HG02571 (cell line): ENCODE measurements at regions not wholly inside any gene's neighbourhood (a gene's known extent, or its start where the extent isn't known, plus 50 kb on each side); places are given as distances from the start of the nearest gene placed in this dataset.
"Not testable (repeated sequence)": the region's sequence is repeated elsewhere in the genome, so short reads cannot be mapped to it uniquely, and the experiment has no call there.

Experiments
- ATAC-seq: cut with Tn5 transposase; IDR thresholded peaks from one replicate; pipeline ENCODE4 v1.9.1; 2021; ENCODE audit warnings: mild to moderate bottlenecking, moderate library complexity; ENCODE audit not compliant: unreplicated experiment

GRCh38 chr3:152148579-152148978 lies 120.2 kb upstream of the MBNL1 start:
- ATAC-seq = no peak

GRCh38 chr3:152149832-152150231 lies 118.9 kb upstream of the MBNL1 start:
- ATAC-seq = no peak

- no peak for ATAC-seq
These were observed 117.4 kb upstream of the MBNL1 start for GRCh38 chr3:152151216-152151876.

- ATAC-seq = not testable (repeated sequence)
These were observed 116.6 kb upstream of the MBNL1 start for GRCh38 chr3:152151877-152152765.

- ATAC-seq = not testable (repeated sequence)
These were observed 115.6 kb upstream of the MBNL1 start for GRCh38 chr3:152153115-152153514.

GRCh38 chr3:152155246-152156020 lies 113.3 kb upstream of the MBNL1 start:
- ATAC-seq = no peak

GRCh38 chr3:152156880-152157279 lies 111.8 kb upstream of the MBNL1 start:
- ATAC-seq = no peak

- no peak for ATAC-seq
These were observed 111.4 kb upstream of the MBNL1 start for GRCh38 chr3:152157337-152157736.

- ATAC-seq = no peak
These were observed 109.4 kb upstream of the MBNL1 start for GRCh38 chr3:152159328-152159727.

GRCh38 chr3:152160350-152161011 lies 108.2 kb upstream of the MBNL1 start:
- ATAC-seq = no peak

- ATAC-seq = no peak
These were observed 96.3 kb upstream of the MBNL1 start for GRCh38 chr3:152172460-152172859.

GRCh38 chr3:152173627-152174026 lies 95.1 kb upstream of the MBNL1 start:
- no peak for ATAC-seq

- ATAC-seq = no peak
These were observed 93.7 kb upstream of the MBNL1 start for GRCh38 chr3:152174876-152175527.

- no peak for ATAC-seq
These were observed 93.2 kb upstream of the MBNL1 start for GRCh38 chr3:152175528-152175889.

- no peak for ATAC-seq
These were observed 92.5 kb upstream of the MBNL1 start for GRCh38 chr3:152176241-152176640.

- no peak for ATAC-seq
These were observed 91.7 kb upstream of the MBNL1 start for GRCh38 chr3:152176998-152177397.

- peak; percentile 76 for ATAC-seq
These were observed 91.0 kb upstream of the MBNL1 start for GRCh38 chr3:152177757-152178156.

- ATAC-seq = no peak
These were observed 85.3 kb upstream of the MBNL1 start for GRCh38 chr3:152183473-152183872.

- no peak for ATAC-seq
These were observed 83.6 kb upstream of the MBNL1 start for GRCh38 chr3:152184971-152185686.
